HG03354 (cell line): ENCODE measurements at regions not wholly inside any gene's neighbourhood (a gene's known extent, or its start where the extent isn't known, plus 50 kb on each side); places are given as distances from the start of the nearest gene placed in this dataset.
"Not testable (repeated sequence)": the region's sequence is repeated elsewhere in the genome, so short reads cannot be mapped to it uniquely, and the experiment has no call there.

Experiments used
- ATAC-seq: cut with Tn5 transposase; IDR thresholded peaks from one replicate; pipeline ENCODE4 v1.9.1; 2021; ENCODE audit warnings: mild to moderate bottlenecking; ENCODE audit not compliant: unreplicated experiment, poor library complexity, severe bottlenecking

DNA sequence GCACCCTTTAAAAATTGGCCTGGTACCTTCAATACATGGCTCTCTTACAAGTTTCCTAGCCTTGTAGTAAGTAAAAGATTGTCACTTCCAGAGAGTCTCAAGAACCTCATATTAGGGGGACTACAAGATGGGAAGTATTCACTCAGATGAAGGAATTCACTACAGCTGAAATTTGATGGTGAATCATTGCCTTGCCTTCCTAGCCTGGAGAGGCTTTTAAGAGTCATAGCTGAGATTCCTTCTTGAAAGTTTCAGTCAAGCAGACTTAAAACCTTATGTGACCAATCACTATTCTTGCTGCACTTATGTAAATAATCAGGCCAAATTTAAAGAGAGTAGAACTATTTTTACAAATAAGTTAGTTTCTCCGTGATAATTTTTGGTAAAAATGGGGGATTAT lies 451.6 kb downstream of the TRHDE start:
- ATAC-seq = no peak

DNA sequence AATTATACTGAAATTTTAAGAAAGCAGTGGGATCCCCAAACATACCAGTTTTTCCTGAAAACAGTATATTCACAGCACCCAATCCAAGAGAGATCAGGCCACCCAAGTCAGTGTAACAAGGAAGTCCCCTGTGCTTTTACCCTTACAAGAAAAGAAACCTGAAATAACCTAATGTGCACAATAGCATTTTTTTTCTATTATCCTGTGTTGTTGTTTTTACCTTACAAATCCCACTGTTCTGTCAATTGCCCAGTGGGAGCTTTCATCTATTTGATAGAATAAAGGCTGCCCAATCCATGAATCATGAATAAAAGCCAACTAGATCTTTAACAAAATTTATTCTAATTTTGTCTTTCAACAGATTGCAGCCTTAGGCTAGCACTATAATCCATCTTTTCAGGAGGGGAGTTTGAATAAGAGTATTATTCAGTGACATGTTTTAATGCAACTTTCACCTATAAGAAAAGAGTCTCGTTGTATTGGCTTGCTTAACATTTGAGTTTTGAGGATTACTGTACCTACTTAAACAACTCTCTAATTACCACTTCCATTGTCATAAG lies 457.4 kb downstream of the TRHDE start:
- ATAC-seq = no peak

DNA sequence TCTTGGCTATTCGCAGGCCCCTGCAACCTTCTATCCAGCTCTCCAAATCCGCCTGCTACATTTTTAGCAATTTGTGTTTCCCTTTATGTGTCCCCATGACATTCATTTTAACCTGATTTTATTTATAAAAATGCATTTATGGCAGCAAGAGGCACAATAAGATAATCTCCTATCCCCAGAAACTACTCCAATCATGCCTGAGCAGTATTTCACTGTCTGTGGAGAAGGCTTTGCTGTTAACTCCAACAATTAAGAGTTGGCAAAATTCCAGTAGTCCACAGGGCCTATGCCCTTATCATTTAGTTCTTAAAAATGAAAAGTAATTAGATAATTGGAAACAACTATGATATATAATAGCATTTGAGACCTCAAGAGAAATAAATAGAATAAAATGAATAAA lies 462.4 kb downstream of the TRHDE start:
- ATAC-seq = no peak

DNA sequence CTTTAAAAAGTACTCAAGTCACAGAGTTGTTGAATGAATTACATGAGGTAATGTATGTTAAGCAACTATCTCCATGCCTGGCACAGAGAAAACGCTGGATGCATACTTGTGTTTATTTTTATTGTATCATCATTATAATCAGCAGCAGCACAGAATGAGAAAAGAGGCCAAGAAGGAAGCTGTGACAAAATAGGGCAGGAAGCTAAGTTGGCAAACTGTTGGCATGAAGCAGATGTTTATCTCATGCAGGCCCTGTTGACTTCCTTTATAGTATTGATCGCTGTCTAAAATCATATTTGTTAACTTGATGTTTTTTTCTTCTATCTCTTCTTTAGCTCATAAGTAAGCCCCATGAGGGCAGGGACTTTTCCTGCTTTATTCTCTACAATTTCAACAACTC lies 466.6 kb downstream of the TRHDE start:
- ATAC-seq = no peak

DNA sequence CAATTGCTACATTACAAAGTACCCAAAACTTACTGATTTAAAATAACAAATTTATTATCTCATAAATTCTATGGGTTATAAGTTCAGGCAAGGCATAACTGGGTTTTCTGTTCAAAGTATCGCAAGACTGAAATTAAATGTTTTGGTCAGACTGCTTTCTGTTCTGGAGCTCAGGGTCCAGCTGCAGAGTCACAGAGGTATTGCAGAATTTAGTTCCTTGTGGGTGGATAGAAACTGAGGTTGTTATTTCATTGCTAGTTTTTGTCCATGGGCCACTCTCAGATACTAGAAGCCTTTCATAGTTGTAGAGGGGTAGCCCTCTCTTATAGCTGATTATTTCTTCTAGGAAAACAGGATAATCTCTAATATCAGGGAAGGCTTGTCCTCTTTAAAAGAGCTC lies 467.9 kb downstream of the TRHDE start:
- ATAC-seq = no peak

DNA sequence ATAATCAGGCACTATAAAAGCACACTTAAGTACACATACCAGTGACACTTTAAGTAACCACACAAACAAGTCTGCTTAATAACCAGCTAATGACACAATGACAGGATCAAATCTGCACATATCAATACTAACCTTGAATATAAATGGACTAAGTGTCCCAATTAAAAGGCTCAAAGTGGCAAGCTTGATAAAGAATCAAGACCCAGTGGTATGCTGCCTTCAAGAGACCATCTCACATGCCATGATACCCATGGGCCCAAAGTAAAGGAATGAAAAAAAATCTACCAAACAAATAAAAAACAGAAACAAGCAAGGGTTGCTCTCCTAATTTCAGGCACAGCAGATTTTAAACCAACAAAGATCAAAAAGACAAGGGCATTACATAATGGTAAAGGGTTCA lies 470.4 kb downstream of the TRHDE start:
- ATAC-seq = no peak

DNA sequence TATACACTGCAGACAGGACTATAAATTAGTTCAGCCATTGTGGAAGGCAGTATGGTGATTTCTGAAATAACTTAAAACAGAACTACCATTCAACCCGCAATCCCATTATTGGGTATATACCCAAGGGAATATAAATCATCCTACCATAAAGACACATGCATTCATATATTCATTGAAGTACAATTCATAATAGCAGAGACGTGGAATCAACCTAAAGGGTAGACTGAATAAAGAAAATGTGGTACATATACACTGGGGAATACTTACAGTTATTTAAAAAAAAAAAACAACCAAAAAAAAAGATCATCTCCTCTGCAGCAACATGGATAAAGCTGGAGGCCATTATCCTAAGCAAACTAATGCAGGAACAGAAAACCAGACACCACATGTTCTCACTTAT lies 473.9 kb downstream of the TRHDE start:
- no peak for ATAC-seq

DNA sequence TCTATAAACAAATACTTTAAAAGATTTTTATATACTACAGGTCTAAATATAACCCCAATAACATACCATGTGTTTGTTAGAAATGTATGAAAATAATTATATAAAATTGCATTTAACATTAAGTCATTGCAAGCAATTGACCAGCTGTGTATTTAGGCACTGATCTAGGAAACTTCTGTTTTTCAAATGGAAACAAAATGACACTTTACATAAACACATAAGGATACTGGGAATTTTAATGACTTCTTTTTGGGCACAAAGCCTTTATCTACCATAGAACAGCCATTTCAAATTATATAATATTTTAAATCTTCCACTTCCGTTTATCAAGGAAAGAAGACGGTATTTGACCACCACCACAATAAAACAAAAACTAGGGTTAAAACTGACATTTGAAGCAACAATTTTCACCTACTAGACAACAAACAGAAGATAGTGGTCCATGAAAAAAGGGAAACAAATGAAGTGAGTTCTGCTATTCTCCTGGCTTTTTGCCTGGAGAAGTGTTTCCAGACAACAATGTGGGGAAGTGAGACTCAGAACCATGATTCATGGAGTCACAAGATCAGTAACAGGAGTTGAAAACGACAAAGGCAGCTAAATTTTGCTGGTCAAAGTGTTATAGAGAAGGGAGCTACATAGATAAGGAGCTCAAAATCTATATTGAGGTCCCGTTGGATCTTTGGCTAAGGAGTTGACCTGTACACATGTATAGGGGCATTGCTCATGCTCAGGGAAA lies 475.1 kb downstream of the TRHDE start:
- ATAC-seq = no peak

DNA sequence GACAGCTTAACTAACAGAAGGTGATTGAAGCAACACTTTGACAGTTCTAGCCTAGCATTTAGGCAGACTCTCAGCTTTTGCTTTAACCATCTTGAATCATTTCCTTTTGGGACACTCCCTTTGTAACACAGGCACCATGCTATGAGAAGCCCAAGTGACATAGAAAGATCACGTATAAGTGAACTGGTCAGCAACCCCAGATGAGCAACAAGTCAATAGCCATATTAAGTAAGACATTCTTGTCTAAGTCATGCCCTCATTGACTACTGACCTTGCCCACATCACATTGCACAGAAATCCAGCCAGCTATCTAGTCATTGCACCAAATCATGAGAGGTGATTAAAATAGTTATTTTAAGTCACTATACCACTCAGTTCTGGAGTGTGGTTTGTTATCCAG lies 476.8 kb downstream of the TRHDE start:
- ATAC-seq = no peak

DNA sequence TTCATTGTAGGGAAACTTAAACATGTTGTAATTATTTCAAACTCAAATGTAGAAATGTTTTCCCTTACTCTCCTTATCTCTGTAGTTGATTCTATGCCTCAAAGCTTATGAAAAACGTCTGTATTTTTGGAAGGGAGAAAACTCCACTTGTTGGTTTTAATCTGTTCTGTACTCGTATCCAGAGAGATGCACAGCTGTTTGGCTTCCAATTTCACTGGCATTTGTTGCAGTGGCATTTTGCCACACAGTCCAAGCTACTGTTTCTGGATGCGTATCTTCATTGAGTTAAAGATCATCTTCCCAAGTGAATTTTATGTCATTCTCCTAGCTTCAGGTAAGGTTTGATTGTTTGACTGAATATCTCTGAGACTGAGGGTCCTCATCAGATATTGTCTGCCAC lies 481.4 kb downstream of the TRHDE start:
- ATAC-seq = no peak

DNA sequence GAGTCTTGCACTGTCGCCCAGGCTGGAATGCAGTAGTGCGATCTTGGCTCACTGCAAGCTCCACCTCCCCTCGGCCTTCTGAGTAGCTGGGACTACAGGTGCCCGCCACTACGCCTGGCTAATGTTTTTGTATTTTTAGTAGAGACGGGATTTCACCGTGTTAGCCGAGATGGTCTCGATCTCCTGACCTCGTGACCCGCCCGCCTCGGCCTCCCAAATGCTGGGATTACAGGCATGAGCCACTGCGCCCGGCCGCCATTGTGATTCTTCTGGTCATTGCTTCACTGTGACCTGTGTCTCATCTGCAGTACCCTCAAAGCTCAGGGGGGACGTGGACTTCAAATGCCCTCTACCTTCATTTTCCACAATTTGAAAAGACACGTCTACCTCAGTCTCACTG lies 481.9 kb downstream of the TRHDE start:
- not testable (repeated sequence) for ATAC-seq

DNA sequence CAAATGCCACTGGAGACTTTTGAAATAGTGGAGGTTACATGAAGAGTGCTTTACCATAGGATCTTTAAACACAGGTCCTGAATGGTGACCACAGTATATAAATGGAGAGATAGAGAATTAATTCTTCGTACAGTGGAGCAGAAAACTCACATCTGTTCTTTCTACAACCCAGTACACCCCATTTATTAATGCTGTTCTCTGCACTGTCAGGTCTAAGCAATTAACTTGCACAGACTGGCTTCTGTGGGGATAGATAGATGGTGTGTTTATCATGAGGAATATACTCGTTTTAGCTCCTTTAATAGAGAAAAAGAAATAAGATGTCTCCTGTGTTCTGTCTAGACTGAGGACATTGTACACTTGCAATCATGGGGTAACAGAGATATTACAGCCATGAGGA lies 494.3 kb downstream of the TRHDE start:
- ATAC-seq = no peak

DNA sequence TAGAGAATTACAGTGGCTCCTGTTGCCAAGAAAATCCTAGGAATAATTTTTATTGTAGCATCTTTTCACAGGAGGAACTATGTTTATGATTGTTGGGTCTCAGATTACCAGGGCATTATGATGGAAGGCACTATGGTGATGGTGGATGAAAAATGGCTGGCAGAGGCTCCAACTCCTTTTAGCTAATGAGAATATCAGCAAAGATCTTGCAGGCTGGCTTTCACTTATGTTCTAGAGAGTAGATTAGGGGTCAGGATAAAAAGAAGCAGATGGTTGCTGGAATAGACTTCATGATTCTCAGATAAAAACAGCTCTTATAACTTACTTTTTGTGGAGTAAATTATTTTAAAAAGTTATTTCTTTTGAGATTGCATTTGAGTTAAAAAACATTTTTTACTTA lies 501.9 kb downstream of the TRHDE start:
- ATAC-seq = no peak

DNA sequence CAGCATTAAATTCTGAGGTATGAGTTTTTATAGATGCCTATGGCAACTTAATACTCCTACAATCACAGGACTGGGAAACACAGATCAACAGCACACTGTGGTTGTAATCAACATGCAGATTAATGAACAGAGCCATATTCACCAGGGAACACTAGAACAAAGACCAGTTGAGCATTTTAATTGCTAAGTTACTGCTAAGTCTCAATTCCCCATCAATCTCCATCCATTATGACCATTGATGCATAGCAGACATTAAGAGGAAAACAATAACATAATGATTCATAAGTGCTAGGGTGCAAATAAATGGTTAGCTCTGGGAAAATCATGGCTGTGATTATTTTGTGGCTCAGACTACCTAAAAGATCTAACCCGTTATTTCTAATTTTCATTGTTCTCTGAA lies 505.6 kb downstream of the TRHDE start:
- ATAC-seq = no peak

DNA sequence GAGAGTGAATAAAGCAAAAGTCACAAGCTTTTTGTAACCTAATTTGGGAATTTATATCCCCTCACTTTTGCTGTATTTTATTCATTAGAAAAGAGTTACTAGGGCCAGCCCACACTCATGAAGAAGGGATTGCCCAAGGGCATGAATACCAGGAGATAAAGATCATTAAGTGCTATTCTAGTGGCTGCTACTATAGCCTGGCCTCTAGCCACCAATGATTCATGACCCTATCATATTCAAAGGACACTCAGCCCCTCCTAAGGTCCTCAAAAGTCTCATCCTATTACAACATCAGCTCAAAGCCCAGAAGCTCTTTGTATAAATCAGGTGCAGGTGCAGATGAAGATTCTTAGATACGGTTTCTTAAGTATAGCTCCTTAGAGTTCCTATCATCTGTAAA lies 518.1 kb downstream of the TRHDE start:
- ATAC-seq = no peak

DNA sequence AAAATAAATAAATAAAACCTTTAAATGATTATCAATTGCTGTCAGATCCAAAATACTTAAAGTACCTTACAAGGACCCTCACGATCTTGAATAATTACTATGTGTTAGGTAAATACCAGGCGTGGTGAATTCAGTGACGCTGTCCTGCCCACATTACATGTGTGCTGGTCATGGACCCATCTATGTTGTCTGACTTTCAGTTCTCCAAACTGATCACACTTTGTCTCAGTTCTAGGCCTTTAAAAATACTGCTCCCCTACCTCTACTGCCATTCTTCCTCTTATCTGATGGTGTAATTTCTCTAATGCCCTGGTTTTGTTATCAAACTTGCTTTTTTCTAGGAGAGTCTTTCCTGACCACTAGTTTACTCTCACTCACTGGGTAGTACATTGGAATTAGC lies 520.7 kb downstream of the TRHDE start:
- ATAC-seq = no peak

DNA sequence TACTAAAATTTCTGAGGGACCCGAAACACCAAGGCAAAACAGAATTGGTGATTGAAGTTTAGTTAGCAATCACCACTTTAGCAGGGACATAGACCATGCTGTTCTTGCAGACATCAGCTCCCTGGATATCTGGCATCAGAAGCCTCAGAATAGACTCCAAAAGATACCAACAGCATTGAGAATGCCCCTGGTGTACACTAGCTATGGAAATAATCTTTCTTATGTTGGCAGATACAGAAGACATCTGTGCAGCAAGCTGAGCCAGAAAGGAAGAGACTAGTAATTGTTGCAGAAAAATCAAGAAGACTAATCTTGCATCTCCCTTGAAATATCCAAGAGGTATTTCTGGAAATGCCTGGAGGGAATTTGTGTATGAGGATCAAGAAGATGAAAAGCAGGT lies 521.6 kb downstream of the TRHDE start:
- no peak for ATAC-seq

DNA sequence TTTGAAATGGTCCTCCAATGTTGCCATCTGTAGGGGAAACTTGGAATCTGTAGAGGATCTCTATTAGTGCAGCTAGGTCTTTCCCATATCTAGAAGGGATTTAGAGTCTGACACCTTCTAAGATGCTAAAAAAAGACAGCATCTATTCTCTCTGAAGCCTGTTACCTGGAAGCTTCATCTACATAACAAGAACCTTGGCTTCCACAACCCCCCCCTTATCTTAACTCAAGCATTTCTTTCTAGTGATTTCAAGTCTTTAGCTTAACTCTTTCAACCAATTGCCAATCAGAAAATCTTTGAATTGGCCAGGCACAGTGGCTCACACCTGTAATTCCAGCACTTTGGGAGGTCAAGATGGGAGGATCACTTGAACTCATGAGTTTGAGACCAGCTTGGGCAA lies 543.3 kb downstream of the TRHDE start:
- no peak for ATAC-seq

DNA sequence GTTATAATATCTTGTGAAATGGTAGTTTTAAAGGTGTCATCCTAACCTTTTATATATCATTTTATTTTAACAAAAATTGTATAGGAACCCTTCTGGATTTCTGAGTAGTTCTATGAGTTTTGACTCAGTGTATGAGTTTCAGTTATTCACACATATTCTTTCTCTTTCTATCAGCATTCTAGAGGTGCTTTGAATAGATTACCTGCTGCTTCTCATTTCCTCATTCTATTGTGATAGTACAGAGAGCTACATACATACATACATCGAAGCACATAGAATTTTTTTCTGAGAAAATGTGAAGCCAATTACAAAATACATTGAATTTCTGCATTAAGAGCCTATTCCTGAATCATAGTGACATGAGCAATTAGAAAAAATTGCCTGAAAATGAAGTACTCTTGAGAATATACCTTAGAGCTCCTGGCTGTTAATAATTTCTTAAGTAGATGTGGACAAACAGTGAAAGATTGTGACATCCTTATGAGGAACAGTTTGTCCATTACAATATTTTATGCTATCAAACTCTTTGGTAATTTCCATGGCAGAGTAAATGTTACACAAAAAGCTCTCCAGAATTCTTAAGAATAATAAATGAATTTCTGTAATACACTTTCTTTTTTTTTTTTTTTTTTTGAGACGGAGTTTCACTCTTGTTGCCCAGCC lies 556.6 kb downstream of the TRHDE start:
- no peak for ATAC-seq

DNA sequence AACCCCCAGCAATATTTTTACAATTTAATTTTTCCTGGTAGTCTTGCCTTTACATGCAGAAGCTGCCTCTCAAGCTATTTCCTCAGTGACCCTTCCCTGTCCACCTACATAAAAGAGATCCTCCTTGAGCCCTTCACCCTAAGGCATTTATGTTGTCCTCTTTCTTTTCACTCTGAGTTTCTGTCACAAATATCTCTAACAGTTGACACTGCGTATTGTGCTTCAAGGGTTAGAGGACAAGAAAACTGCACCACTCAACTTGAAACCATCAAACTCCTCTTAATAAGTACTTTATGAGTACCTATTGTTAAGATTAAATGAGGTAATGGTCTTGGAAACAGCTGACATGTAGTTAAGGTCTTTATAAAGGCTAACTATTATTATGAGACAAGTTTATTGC lies 557.7 kb downstream of the TRHDE start:
- no peak for ATAC-seq

DNA sequence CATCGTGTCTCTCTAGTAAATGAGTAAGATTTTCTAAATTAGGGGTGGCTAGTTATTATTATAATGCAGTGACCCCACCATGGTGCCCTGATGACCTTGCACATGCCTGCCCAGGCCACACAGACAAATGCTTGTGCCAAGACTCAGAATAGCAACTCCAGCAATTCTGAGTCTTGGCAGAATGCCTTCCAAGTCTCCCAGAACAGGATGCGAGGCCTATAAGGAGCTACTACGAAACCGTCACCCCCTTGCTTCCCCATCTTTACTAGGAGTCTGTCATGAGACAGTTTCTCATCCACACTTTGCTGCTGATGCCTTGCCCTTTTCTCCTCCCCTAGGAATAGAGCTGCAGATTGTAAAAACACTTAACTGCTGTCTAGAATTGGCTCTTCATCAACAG lies 559.9 kb downstream of the TRHDE start:
- ATAC-seq = no peak
